DND-41 (cell line): ENCODE measurements at regions not wholly inside any gene's neighbourhood (a gene's known extent, or its start where the extent isn't known, plus 50 kb on each side); places are given as distances from the start of the nearest gene placed in this dataset.

ENCODE experiments used
- ATAC-seq: fragments of 200-7000 bp; cut with Tn5 transposase; 3 replicates; pipeline ENCODE4 v1.9.1; 2021; ENCODE audit warnings: low read depth; ENCODE audit not compliant: insufficient read depth
- DNase-seq: peaks from one replicate; pipeline ENCODE4 v3.0.0-alpha.2; 2020
- H2AFZ ChIP-seq: 2 replicates; pipeline ENCODE4 v1.6.0; 2012; ENCODE audit warnings: low read depth, low read length
- H3K27ac ChIP-seq: 2 replicates; pipeline ENCODE4 v1.5.1; 2012; ENCODE audit warnings: low read length, inconsistent platforms
- H3K27me3 ChIP-seq: fragments of 200-600 bp; sonication (generic); 2 replicates; pipeline ENCODE4 v1.6.0; 2012; ENCODE audit warnings: low read length, mild to moderate bottlenecking, inconsistent platforms; ENCODE audit not compliant: insufficient read depth, poor library complexity
- H3K36me3 ChIP-seq: 2 replicates; pipeline ENCODE4 v1.5.1; 2012; ENCODE audit warnings: low read length, inconsistent platforms; ENCODE audit not compliant: insufficient read depth
- H3K4me1 ChIP-seq: 2 replicates; pipeline ENCODE4 v1.5.1; 2012; ENCODE audit warnings: mild to moderate bottlenecking, low read length; ENCODE audit not compliant: insufficient read depth
- H3K4me2 ChIP-seq: 2 replicates; pipeline ENCODE4 v1.6.0; 2012; ENCODE audit warnings: mild to moderate bottlenecking, moderate library complexity, low read length, inconsistent platforms; ENCODE audit not compliant: insufficient read depth
- H3K4me3 ChIP-seq, 2 experiments: fragments of 200-600 bp in 1 of 2; shearing (Covaris generic) in 1 of 2; 2 replicates each; pipeline ENCODE4 v1.5.1; 2012 to 2016; ENCODE audit warnings: inconsistent platforms in 2 of 2, low read length in 2 of 2, mild to moderate bottlenecking in 2 of 2, low read depth in 1 of 2, moderate library complexity in 1 of 2
- H3K79me2 ChIP-seq: 2 replicates; pipeline ENCODE4 v1.6.0; 2012; ENCODE audit warnings: low read length, inconsistent platforms; ENCODE audit not compliant: insufficient read depth
- H3K9ac ChIP-seq: 2 replicates; pipeline ENCODE4 v1.6.0; 2012; ENCODE audit warnings: low read depth, mild to moderate bottlenecking, inconsistent platforms, low read length, moderate library complexity
- H3K9me3 ChIP-seq: 2 replicates; pipeline ENCODE4 v1.5.1; 2012; ENCODE audit warnings: low read length, moderate library complexity, mild to moderate bottlenecking, inconsistent platforms; ENCODE audit not compliant: insufficient read depth, severe bottlenecking
- H4K20me1 ChIP-seq: 2 replicates; pipeline ENCODE4 v1.6.0; 2012; ENCODE audit warnings: low read length; ENCODE audit not compliant: insufficient read depth
- EZH2 ChIP-seq: IDR thresholded peaks from 3 replicates; pipeline ENCODE4 v1.6.1; 2012; ENCODE audit warnings: borderline replicate concordance, low read depth, mild to moderate bottlenecking, moderate library complexity, low read length, inconsistent platforms; ENCODE audit not compliant: severe bottlenecking
- TF ChIP-seq, protein P1 (sequence below): IDR thresholded peaks from 2 replicates; pipeline ENCODE4 v1.5.1; 2012; ENCODE audit warnings: borderline replicate concordance, low read length, moderate library complexity, mild to moderate bottlenecking; ENCODE audit not compliant: poor library complexity, severe bottlenecking; ENCODE audit errors: extremely low read depth

DNA sequence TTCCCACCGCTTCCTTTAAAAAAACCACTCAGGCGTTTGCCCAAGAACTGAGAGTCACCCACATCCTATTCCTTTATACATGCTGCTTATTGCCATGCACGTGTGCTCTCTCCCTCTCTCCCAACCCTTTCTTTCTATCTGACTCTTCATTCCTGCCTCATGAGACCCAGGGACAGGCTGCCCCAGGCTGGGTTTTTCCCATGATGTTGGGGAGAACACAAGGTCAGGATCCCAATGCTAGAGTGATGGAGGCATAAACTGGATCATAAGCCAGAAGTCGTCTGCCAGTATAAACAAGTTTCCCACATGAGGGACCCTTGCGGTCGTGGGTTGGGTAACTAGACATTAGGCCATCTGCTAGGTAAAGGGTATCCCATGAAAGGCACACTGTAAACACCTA lies 64.9 kb downstream of the CD2 start:
- Histone ChIP-seq H3K27ac (peak overlapping the region; percentile 57), H2AFZ (no peak overlapping the region), H3K36me3 (no peaks in the 10 kb centered on the region), H4K20me1 (no peaks in the 10 kb centered on the region), H3K79me2 (no peaks in the 10 kb centered on the region), H3K27me3 (no peaks in the 10 kb centered on the region), H3K9ac (no peak overlapping the region), H3K4me3 (no peak overlapping the region), H3K4me1 (peaks cover 46% of the 10 kb centered on the region), H3K4me2 (no peak overlapping the region), H3K9me3 (no peaks in the 10 kb centered on the region)
- DNase-seq (no peak), ATAC-seq (no peak)
- TF ChIP-seq EZH2, result no peak
- TF ChIP-seq, protein P1, sequence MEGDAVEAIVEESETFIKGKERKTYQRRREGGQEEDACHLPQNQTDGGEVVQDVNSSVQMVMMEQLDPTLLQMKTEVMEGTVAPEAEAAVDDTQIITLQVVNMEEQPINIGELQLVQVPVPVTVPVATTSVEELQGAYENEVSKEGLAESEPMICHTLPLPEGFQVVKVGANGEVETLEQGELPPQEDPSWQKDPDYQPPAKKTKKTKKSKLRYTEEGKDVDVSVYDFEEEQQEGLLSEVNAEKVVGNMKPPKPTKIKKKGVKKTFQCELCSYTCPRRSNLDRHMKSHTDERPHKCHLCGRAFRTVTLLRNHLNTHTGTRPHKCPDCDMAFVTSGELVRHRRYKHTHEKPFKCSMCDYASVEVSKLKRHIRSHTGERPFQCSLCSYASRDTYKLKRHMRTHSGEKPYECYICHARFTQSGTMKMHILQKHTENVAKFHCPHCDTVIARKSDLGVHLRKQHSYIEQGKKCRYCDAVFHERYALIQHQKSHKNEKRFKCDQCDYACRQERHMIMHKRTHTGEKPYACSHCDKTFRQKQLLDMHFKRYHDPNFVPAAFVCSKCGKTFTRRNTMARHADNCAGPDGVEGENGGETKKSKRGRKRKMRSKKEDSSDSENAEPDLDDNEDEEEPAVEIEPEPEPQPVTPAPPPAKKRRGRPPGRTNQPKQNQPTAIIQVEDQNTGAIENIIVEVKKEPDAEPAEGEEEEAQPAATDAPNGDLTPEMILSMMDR, result no peak

DNA sequence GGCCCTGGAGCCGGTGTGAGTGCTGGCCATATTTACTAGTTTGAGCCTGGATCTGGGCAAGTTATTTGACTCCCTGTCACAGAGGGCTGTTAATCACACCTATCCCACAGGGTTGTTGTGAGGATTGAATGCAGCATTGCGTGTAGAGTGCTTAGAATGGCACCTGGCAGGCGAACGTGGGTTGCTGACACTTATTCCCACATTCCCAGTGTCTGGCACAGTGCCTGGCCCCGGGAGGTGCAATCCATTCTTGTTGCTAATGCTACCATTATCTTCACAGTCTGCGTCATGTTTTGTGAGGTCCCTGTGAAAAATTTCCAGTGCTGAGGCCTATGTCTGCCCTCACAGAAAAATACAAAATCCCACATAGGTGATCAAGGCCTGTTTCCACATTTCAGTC lies 66.1 kb downstream of the CD2 start:
- Histone ChIP-seq H3K9me3 (no peaks in the 10 kb centered on the region), H2AFZ (no peak overlapping the region), H3K4me1 (peaks cover 51% of the 10 kb centered on the region), H3K79me2 (no peaks in the 10 kb centered on the region), H3K4me3 (no peak overlapping the region), H3K4me2 (no peak overlapping the region), H3K27ac (peak overlapping the region; percentile 11; the same call in 1 of the 2 replicates), H3K27me3 (no peaks in the 10 kb centered on the region), H3K9ac (no peak overlapping the region), H3K36me3 (no peaks in the 10 kb centered on the region), H4K20me1 (no peaks in the 10 kb centered on the region)
- TF ChIP-seq EZH2, result no peak
- TF ChIP-seq, protein P1, result no peak
- DNase-seq (no peak), ATAC-seq (no peak)

DNA sequence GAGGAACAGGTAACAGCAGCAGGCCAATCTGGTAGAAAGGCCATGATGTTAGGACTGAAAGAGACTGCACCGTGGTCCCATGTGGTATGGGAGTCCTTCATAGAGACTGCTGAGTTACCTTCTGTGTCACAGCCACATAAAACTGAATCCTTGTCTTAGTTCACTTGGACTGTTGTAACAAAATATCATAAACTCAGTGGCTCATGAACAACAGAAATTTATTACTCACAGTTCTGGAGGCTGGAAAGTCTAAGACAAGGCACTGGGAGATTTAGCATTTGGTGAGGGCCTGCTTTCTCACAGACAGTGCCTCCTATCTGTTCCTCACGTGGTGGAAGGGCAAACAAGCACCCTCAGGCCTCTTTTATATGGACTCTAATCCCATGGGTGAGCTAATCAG lies 67.5 kb downstream of the CD2 start:
- Histone ChIP-seq H3K27me3 (no peaks in the 10 kb centered on the region), H2AFZ (no peak overlapping the region), H3K27ac (no peak overlapping the region), H3K36me3 (no peaks in the 10 kb centered on the region), H4K20me1 (no peaks in the 10 kb centered on the region), H3K9ac (no peak overlapping the region), H3K4me3 (no peak overlapping the region), H3K4me2 (no peak overlapping the region), H3K4me1 (peaks cover 51% of the 10 kb centered on the region), H3K79me2 (no peaks in the 10 kb centered on the region), H3K9me3 (no peaks in the 10 kb centered on the region)
- ATAC-seq (no peak), DNase-seq (no peak)
- TF ChIP-seq, protein P1, result no peak
- no peak for TF ChIP-seq EZH2

DNA sequence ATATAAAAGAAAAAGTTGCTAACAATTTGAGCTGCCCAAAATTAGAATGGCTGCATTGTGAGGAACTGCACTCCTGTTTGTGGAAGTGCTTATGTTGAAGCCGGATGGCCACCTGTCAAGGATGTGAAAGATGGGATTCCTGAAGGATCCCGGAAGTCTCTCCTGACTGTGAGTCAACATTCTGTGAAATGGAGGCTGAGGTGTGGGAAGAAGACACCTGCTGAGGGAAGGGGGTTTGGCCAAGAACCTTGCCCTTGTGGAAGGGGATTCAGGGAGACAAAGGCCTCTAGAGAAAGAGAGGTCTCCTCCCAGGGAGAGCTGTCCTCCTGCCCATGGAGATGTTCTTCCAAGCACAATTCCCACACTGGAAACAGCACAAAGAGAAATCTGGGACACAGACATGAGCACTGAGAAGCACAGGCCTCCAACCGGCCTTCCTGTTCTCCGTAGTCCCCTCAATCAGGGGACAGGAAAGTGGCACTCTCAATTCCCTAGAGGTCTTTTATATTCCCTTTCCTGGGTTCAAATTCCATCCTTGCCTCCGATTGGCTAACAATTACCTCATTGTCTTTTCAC lies 70.5 kb downstream of the CD2 start:
- Histone ChIP-seq H4K20me1 (no peaks in the 10 kb centered on the region), H2AFZ (no peak overlapping the region), H3K9me3 (no peaks in the 10 kb centered on the region), H3K4me3 (no peak overlapping the region), H3K9ac (no peak overlapping the region), H3K4me2 (no peak overlapping the region), H3K27me3 (no peaks in the 10 kb centered on the region), H3K4me1 (peaks cover 45% of the 10 kb centered on the region), H3K79me2 (no peaks in the 10 kb centered on the region), H3K27ac (peak overlapping the region; percentile 94), H3K36me3 (no peaks in the 10 kb centered on the region)
- no peak for ATAC-seq
- DNase-seq, result no peak
- TF ChIP-seq EZH2, result no peak
- TF ChIP-seq, protein P1, result no peak
